Neural cell (in vitro differentiated cells): ENCODE measurements at regions not wholly inside any gene's neighbourhood (a gene's known extent, or its start where the extent isn't known, plus 50 kb on each side); places are given as distances from the start of the nearest gene placed in this dataset.

Experiments
- CTCF ChIP-seq: fragments of 450-650 bp; IDR thresholded peaks from 2 replicates; pipeline ENCODE4 v1.5.1; 2014; ENCODE audit warnings: antibody characterized with exemption, mild to moderate bottlenecking, moderate library complexity; ENCODE audit not compliant: poor library complexity, severe bottlenecking
- EZH2 ChIP-seq: fragments of 200-600, 300-800 bp; shearing (Covaris generic), sonication (generic); IDR thresholded peaks from 2 replicates; pipeline ENCODE4 v1.6.1; 2014; ENCODE audit warnings: antibody characterized with exemption, low read length, borderline replicate concordance, mild to moderate bottlenecking; ENCODE audit not compliant: insufficient read depth, poor library complexity, severe bottlenecking
- MXI1 ChIP-seq: fragments of 450-650 bp; conservative IDR thresholded peaks from 2 replicates; pipeline ENCODE4 v1.6.1; 2014; ENCODE audit warnings: antibody characterized with exemption, mild to moderate bottlenecking; ENCODE audit not compliant: poor library complexity, severe bottlenecking
- POLR2AphosphoS5 ChIP-seq: IDR thresholded peaks from 2 replicates; pipeline ENCODE4 v1.6.1; 2012
- TAF1 ChIP-seq: IDR thresholded peaks from 2 replicates; pipeline ENCODE4 v1.6.1; 2012; ENCODE audit warnings: low read depth

GRCh38 chr5:29462241-29462640, 1731.2 kb upstream of the CDH6 start:
- TF ChIP-seq CTCF (no peak), POLR2AphosphoS5 (no peak), TAF1 (no peak), EZH2 (no peak), MXI1 (no peak)
